ENCODE measurements at regions not wholly inside any gene's neighbourhood (a gene's known extent, or its start where the extent isn't known, plus 50 kb on each side); places are given as distances from the start of the nearest gene placed in this dataset.
A peak's percentile ranks its signal among the peaks of the same experiment; 100 is the strongest.

DNA sequence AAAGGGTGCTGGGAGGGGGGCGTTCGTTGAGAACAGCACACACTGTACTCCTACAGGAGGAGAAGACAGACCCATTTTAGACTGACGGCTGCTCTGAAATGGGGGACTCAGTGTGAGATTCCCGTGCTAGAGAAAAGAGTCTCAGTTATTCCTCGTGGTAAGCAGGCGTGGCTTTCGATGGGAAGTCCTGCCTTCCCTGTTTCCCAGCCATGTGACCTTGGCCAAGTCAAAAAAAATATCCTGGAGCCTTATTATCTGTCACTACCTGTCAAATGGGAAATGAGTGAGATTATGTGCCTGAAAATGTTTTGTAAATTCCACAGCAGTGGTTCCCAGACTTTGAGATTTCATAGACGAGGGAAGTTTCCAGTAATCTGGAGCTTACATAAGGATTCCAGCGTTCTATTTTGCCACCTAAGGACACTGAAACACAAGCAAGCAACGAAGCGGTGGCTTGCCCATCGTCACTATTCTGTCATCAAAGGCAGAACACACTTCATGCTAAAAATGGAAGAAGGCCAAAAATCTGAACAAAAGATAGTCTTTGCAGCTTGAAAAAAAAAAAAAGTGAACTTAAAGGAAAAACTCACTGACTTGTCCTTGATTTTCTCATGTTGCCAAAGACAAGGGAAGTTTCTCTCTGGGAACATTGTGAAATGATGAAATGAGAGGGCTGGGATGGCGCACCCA lies 253.4 kb upstream of the RPL38 start:
- H3K36me3 ChIP-seq: no peaks in the 10 kb centered on the region
- intact Hi-C loops (cut with DNase I; ENCODE audit: low total_unique reads): no loop called here
- DNase-seq: no peak
- no peak overlapping the region for H3K4me3 ChIP-seq
- H3K9me3 ChIP-seq: no peaks in the 10 kb centered on the region
- peaks cover 0 to 62% of the 10 kb centered on the region in 2 donors for H3K27me3 ChIP-seq
- peaks cover 0 to 12% (median 8%) of the 10 kb centered on the region in 4 donors for H3K4me1 ChIP-seq
- H3K27ac ChIP-seq: no peak overlapping the region
- TF ChIP-seq, protein P1, sequence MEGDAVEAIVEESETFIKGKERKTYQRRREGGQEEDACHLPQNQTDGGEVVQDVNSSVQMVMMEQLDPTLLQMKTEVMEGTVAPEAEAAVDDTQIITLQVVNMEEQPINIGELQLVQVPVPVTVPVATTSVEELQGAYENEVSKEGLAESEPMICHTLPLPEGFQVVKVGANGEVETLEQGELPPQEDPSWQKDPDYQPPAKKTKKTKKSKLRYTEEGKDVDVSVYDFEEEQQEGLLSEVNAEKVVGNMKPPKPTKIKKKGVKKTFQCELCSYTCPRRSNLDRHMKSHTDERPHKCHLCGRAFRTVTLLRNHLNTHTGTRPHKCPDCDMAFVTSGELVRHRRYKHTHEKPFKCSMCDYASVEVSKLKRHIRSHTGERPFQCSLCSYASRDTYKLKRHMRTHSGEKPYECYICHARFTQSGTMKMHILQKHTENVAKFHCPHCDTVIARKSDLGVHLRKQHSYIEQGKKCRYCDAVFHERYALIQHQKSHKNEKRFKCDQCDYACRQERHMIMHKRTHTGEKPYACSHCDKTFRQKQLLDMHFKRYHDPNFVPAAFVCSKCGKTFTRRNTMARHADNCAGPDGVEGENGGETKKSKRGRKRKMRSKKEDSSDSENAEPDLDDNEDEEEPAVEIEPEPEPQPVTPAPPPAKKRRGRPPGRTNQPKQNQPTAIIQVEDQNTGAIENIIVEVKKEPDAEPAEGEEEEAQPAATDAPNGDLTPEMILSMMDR (IDR thresholded peaks at IDR 0.05): no peak

DNA sequence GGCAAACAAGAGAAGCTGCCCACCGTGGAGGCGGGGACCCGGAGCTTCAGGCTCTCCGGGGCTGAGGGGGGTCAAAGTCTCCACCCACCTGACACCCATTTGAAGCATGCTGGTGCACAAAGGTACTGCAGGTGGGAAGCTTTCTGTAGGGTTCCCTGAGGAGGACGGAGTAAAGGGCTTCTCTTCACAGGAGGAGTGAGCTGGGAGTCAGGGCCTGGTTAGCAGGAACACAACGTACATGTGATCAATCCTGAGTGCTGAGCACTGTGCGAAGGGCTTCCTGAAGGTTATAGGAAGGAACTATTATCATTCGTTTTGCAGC lies 252.9 kb upstream of the RPL38 start:
- no peaks in the 10 kb centered on the region for H3K9me3 ChIP-seq
- peaks cover 0 to 62% of the 10 kb centered on the region in 2 donors for H3K27me3 ChIP-seq
- H3K27ac ChIP-seq: no peak overlapping the region
- peaks cover 0 to 12% (median 8%) of the 10 kb centered on the region in 4 donors for H3K4me1 ChIP-seq
- intact Hi-C loops (cut with DNase I; ENCODE audit: low total_unique reads): no loop called here
- H3K4me3 ChIP-seq: no peak overlapping the region
- TF ChIP-seq, protein P1 (IDR thresholded peaks at IDR 0.05): no peak
- H3K36me3 ChIP-seq: no peaks in the 10 kb centered on the region
- DNase-seq: no peak

DNA sequence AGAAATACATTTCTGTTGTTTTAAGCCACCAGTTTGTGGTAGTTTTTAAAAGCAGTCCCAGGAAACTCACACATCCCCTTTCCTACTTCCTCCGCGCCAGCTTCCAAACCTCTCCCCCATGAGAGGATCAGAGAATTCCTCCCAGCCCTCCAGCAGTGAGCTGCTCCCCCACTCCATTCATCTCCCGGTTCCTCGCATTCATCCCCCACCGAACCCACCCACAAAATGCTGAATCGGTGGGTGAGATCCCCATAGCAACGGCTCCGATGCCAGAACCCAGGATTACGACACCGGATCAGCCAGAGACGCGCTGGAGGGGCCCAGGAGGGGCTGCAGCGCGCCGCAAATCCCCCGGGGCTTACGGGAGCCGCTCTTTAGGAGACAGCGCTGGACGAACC lies 251.4 kb upstream of the RPL38 start:
- peak overlapping the region in 1 of 2 donors; percentile 1 for H3K4me3 ChIP-seq

DNA sequence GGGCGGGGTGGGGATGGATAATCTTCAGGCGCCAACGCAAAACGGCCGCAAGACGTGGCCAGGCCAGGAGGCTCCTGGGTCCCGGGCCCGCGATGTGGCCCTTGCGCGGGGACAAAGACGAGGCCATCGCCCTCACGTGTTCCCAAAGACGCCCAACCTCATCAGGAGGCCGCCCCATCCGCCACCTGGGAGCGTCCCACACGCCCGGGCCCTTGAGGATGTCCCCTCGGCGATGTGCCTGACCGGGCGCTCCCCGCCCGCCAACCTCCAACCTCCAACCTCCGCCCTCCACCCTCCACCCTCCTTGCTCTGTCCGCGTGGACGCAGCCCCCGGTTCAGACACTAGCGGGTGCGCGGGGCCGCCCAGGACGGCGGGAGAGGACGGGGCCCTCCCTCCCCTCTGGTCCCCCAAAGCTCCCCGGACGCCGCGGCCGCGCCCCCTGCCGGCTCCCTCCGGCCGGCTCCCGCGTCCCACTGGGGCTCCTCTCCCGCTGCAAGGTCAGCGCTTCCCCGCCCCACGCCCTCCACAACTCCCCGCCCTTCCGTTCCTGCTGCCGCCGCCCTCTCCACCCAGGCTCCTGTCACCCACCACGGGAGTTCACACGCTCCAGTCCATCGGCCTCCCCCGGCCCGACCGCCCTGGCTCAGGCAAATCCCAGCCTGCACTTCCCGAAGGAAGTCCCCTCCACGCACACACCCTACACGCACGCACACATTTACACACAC lies 250.8 kb upstream of the RPL38 start:
- no peak overlapping the region for H3K27ac ChIP-seq
- H3K4me1 ChIP-seq: peaks cover 0 to 12% (median 8%) of the 10 kb centered on the region in 4 donors
- no peak for DNase-seq
- peaks cover 0 to 62% of the 10 kb centered on the region in 2 donors for H3K27me3 ChIP-seq
- H3K9me3 ChIP-seq: no peaks in the 10 kb centered on the region
- H3K36me3 ChIP-seq: no peaks in the 10 kb centered on the region
- TF ChIP-seq, protein P1 (IDR thresholded peaks at IDR 0.05): peak in 1 of 2 experiments; percentile 14
- H3K4me3 ChIP-seq: peak overlapping the region in 1 of 2 donors; percentile 1
- intact Hi-C loops (cut with DNase I; ENCODE audit: low total_unique reads): no loop called here

More for the DNA sequence above, 251.4 kb upstream of the RPL38 start:
- H3K9me3 ChIP-seq: no peaks in the 10 kb centered on the region
- TF ChIP-seq, protein P1 (IDR thresholded peaks at IDR 0.05): no peak
- no peaks in the 10 kb centered on the region for H3K36me3 ChIP-seq
- H3K27ac ChIP-seq: no peak overlapping the region
- peaks cover 0 to 12% (median 8%) of the 10 kb centered on the region in 4 donors for H3K4me1 ChIP-seq
- DNase-seq: no peak
- H3K27me3 ChIP-seq: peaks cover 0 to 66% of the 10 kb centered on the region in 2 donors
- intact Hi-C loops (cut with DNase I; ENCODE audit: low total_unique reads): no loop called here

DNA sequence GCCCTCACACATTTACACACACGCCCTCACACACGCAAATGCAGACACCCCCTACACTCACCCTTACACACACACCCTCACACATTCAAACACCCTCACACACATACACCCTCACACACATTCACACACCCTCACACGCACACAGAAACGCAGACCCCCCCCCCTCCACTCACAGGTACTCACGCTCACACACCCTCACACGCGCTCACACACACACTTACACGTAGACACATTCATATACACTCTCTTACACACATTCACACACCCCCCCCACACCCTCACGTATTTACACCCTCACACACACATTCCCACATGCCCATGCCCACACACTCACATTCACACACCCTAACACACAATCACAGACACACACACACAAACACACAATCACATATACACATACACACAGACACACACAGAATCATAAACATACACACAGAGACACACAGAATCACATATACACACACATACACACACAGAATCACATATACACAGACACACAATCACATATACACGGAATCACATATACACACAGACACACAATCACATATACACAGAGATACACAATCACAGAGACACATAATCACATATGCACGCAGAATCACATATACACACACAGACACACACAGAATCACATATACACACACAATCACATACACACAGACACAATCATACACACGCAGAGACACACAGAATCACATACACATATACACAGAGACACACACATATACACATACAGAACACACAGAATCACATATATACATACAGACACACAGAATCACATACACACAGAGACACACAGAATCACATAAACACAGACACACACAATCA lies 250.1 kb upstream of the RPL38 start:
- intact Hi-C loops (cut with DNase I; ENCODE audit: low total_unique reads): no loop called here
- H3K27ac ChIP-seq: no peak overlapping the region
- DNase-seq: no peak
- no peaks in the 10 kb centered on the region for H3K9me3 ChIP-seq
- no peak overlapping the region for H3K4me3 ChIP-seq
- TF ChIP-seq, protein P1 (IDR thresholded peaks at IDR 0.05): no peak
- peaks cover 0 to 12% (median 8%) of the 10 kb centered on the region in 4 donors for H3K4me1 ChIP-seq
- H3K36me3 ChIP-seq: no peaks in the 10 kb centered on the region
- H3K27me3 ChIP-seq: peaks cover 0 to 56% of the 10 kb centered on the region in 2 donors

Measured in tibial artery (tissue), 4 donors.